HG03045 (cell line): ENCODE measurements at regions not wholly inside any gene's neighbourhood (a gene's known extent, or its start where the extent isn't known, plus 50 kb on each side); places are given as distances from the start of the nearest gene placed in this dataset.

Experiments used
- ATAC-seq: cut with Tn5 transposase; IDR thresholded peaks from one replicate; pipeline ENCODE4 v1.9.1; 2021; ENCODE audit warnings: mild to moderate bottlenecking, moderate library complexity; ENCODE audit not compliant: unreplicated experiment

GRCh38 chr10:126846959-126847358 lies 58.3 kb upstream of the DOCK1 start:
- no peak for ATAC-seq

- no peak for ATAC-seq
These were observed 57.6 kb upstream of the DOCK1 start for GRCh38 chr10:126847666-126848065.

- no peak for ATAC-seq
These were observed 55.6 kb upstream of the DOCK1 start for GRCh38 chr10:126849646-126850045.

- ATAC-seq, result no peak
These were observed 53.7 kb upstream of the DOCK1 start for GRCh38 chr10:126851414-126852108.

GRCh38 chr10:126854726-126855495 lies 50.3 kb upstream of the DOCK1 start:
- ATAC-seq, result no peak
